GM19043 (cell line): ENCODE measurements at regions not wholly inside any gene's neighbourhood (a gene's known extent, or its start where the extent isn't known, plus 50 kb on each side); places are given as distances from the start of the nearest gene placed in this dataset.
"Not testable (repeated sequence)": the region's sequence is repeated elsewhere in the genome, so short reads cannot be mapped to it uniquely, and the experiment has no call there.

Source experiments
- ATAC-seq: cut with Tn5 transposase; IDR thresholded peaks from one replicate; pipeline ENCODE4 v1.9.1; 2021; ENCODE audit warnings: low read depth; ENCODE audit not compliant: unreplicated experiment

- ATAC-seq, result no peak
Observed at GRCh38 chr19:28297036-28297435, 915.9 kb downstream of the UQCRFS1 start.

GRCh38 chr19:28296506-28296905, 916.4 kb downstream of the UQCRFS1 start:
- ATAC-seq, result no peak

GRCh38 chr19:28294975-28295374, 918.0 kb downstream of the UQCRFS1 start:
- not testable (repeated sequence) for ATAC-seq

GRCh38 chr19:28294395-28294794, 918.6 kb downstream of the UQCRFS1 start:
- no peak for ATAC-seq

DNA sequence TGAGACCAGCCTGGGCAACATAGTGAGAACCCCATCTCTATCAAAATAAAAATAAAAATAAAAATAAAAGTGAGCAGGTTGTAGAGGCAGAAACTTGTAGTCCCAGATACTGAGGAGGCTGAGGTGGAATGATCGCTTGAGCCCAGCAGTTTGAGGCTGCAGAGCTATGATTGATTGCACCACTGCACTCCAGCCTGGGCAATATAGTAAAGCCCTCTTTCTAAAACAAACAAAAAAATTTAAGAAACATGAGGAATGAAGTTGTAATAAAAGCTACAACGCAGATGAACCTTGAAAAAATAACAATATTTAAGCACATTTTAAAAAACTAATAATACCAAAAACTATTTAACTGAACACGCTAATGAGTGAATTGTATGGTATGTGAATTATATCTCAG, 919.3 kb downstream of the UQCRFS1 start:
- ATAC-seq, result no peak

- ATAC-seq, result no peak
Observed at GRCh38 chr19:28292822-28293500, 920.0 kb downstream of the UQCRFS1 start.

DNA sequence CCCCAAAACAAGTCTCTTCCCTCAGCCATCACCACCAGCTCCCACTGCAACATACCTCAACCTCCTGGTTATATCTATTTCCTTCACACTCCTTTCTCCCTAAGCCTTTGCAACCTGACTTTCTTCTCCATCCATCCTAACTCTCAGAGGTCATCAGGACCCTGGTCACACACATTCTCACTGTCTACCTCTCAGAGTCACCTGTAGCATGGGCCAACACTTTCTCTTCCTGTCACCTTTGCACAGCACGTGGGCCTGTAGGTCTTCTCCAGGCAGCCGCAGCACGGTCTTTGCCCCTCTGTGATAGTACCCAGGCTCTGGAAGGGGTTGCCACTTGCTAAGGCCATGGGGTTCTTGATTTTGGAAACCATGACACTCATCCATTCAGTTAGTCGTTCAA, 921.1 kb downstream of the UQCRFS1 start:
- ATAC-seq, result no peak

- ATAC-seq, result no peak
Observed at GRCh38 chr19:28290963-28291657, 921.8 kb downstream of the UQCRFS1 start.

DNA sequence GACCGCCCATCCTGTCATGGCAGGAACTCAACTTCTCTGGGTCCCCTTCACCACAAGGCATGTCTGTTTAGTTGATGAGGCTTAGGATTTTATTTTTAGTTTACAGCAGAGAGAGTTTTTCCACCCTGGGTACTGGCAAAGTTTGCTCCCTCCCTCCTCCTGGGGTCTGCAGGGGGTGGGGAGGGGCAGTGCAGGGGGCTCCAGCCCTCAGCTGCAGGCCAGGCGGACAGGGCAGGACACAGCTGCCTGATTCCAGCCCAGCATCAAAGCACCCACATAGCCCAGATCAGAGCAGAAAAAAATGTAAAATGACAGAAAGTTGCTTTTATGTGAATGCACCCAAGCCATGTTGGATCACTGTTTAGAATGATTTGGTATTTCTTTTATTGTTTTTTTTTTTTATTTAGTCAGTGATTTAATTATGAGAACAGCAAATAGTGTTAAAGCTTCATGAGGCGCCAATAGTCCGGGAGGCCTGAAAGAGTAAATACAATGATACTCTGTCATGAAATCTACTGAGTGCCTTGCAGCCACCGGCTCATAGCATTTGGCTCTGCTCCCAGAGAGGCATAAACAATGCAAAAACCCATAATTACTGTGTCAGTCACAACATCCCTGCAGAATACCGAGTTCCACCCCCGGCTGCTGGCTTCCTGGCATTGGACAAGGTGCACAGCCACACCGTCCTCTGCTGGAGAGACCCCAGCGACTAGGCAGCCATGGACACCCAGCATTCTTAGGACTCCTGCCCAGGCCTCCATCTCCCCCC, 923.5 kb downstream of the UQCRFS1 start:
- ATAC-seq, result no peak

DNA sequence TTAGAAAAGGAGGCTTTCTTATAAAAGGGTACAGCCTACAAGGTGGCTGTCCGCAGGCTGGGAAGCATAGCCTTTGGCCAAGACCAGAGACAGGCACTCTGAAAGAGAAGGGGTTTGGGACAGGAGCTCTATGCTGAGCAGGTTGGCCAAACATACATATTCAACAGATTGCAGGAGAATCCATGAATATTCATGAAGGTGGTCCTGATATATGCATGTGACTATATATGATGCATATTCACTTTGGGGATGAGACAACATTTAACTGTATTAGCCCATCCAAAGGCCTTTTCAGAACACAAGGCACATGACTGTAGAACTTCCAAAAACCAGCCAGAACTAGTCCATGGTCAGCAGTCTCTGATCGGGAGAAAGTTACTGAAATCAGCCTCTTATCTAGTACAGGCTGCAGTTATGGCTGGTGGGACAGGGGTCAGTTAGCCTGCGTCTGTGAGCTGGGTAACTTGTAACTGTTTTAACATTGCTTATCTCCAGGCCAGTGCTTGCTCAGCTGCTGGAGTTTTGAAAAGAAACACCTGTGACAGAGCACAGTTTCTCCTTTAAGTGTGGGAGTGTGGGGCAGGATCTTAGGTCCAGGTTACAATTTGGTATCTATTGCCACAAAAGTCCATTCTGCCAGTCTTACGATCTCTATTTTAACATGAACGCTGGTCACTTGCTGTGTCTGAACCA, 924.2 kb downstream of the UQCRFS1 start:
- ATAC-seq, result no peak

DNA sequence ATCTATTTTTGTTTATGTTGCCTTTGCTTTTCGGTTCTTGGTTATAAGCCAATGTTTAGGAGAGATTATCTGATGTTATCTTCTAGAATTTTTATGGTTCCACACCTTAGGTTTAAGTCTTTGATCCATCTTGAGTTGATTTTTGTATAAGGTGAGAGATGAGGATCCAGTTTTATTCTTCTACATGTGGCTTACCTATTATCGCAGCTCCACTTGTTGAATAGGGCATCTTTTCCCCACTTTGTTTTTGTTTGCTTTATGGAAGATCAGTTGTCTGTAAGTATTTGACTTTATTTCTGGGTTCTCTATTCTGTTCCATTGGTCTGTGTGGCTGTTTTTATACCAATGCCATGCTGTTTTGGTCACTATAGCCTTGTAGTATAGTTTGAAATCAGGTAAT, 927.0 kb downstream of the UQCRFS1 start:
- no peak for ATAC-seq

DNA sequence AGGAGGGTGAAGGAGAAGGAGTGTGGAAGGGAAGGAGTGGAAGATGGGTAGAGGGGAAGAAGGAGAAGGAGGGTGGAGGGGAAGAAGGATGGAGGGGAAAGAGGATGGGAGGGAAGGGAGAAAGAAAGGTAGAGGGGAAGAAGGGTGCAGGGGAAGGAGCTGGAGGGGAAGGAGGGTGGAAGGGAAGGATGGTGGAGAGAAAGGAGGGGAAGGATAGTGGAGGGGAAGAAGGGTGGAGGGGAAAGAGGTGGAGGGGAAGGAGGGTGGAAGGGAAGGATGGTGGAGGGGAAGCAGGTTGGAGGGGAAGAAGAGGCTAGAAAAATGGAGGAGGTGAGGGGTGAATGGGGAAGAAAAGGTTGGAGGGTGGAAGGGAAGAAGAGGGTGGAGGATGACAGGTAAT, 927.9 kb downstream of the UQCRFS1 start:
- no peak for ATAC-seq

DNA sequence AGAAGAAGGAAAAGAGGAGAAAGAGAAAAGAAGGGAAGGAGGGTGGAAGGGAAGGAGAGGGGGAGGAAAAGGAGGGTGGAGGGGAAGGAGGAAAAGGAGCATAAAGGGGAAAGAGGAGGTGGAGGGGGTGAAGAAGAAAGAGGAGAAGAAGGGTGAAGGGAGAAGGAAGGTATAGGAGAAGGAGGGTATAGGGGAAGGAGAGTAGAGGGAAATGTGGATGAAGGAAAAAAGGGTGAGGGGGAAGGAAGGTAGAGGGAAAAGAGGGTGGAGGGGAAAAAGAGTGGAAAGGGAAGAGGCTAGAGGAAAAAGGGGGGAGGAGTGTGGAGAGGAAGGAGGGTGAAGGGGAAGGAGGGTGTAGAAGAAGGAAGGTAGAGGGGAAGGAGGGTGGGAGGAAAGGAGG, 928.6 kb downstream of the UQCRFS1 start:
- ATAC-seq, result no peak

DNA sequence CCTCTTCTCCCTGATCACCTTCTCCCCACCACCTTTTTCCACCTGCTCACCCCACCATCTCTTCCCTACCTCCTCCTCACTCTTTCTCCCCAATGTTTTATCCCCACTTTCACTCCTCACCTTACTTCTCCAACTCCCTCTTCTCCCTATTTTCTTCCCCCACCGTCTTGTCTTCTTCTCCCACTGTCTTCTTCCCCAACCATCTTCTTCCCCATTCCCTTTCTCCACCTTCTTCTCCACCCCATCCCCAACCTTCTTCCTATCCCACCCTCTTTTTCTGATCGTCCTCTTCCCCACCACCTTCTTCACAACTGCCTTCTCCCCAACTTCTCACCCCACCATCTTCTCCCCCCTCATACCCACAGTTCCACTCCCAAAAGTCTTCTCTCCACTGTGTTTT, 929.4 kb downstream of the UQCRFS1 start:
- no peak for ATAC-seq

GRCh38 chr19:28281676-28282075, 931.3 kb downstream of the UQCRFS1 start:
- no peak for ATAC-seq

DNA sequence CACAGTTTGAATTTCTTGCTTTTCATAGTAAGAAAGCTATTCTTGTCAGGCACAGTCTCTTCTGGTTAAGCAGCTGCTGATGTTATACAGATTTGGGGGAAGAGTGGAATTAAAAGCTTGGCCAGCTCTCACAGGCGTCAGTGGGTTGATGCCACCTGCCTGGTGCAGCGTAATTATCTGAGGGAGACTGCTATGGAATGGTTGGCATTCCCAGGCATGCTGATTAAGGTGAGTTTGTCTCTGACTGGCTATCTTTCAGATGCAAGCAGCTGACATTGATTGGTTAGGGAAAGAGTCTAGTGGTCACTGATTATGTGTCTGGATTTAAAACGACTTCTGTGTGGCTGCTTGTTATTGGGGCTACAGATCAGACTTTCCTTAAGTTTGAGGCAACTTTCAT, 948.4 kb downstream of the UQCRFS1 start:
- ATAC-seq, result no peak

DNA sequence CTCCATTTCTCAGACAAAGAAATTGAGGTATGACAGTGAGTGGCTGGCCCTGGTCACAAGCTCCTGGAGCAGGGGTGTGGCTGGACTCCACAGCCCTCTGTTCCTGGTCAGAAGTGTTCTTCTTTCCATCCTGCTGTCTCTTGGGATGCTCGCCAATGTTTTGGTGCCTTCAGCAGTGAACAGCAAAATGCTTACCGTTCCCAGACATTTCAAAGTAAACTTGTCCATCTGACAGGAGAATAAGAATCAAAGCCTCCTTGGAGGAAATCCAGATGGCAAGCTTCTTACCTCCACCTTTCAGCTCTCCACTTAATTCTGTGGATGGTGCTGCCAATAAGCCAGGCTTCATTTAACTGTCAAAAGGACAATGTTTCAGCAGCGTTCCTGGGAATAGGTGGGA, 954.1 kb downstream of the UQCRFS1 start:
- no peak for ATAC-seq

GRCh38 chr19:28257396-28257795, 955.6 kb downstream of the UQCRFS1 start:
- ATAC-seq, result no peak

GRCh38 chr19:28247243-28247642, 965.7 kb downstream of the UQCRFS1 start:
- no peak for ATAC-seq

GRCh38 chr19:28245937-28246336, 967.0 kb downstream of the UQCRFS1 start:
- ATAC-seq, result no peak

DNA sequence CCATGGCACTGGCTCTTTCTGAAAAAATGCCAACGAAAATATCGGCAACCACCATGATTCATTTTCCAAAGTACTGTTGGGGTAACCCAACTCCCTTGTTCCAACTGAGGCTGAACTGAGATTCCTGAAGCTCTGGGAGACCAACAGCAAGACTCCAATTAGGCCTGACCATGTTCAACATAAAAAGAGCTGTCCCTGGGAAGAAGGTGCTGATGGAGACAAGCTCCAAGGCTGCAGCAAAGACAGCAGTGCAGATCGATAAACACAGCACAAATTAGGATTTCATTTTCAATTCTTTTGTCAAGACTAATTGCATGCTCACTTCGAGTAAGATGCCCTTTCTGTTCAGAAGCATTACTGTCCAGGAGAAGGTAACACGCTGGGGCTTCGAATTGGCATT, 968.0 kb downstream of the UQCRFS1 start:
- ATAC-seq, result no peak
